ENCODE measurements at regions not wholly inside any gene's neighbourhood (a gene's known extent, or its start where the extent isn't known, plus 50 kb on each side); places are given as distances from the start of the nearest gene placed in this dataset.

GRCh38 chr16:85308611-85309540 lies 196.6 kb upstream of the CIBAR2 start:
- DNase-seq (ENCODE audit: low read depth), result no peak
- no peaks in the 10 kb centered on the region for H3K27me3 ChIP-seq (replicated peaks; ENCODE audit: control insufficient read depth, insufficient read depth, low read length)
- no peaks in the 10 kb centered on the region for H3K9me3 ChIP-seq (ENCODE audit: control insufficient read depth, low read length)
- no peak overlapping the region for H3K9ac ChIP-seq (ENCODE audit: low read length)
- H3K36me3 ChIP-seq (ENCODE audit: control insufficient read depth, insufficient read depth, low read length, severe bottlenecking), result no peaks in the 10 kb centered on the region
- H3K4me3 ChIP-seq (ENCODE audit: low read length), result no peak overlapping the region
- H3K4me1 ChIP-seq (ENCODE audit: control insufficient read depth, insufficient read depth, low read length), result peaks cover 36% of the 10 kb centered on the region

- Histone ChIP-seq H3K9ac (ENCODE audit: low read length) (no peak overlapping the region), H3K27me3 (replicated peaks; ENCODE audit: control insufficient read depth, insufficient read depth, low read length) (no peaks in the 10 kb centered on the region), H3K4me1 (ENCODE audit: control insufficient read depth, insufficient read depth, low read length) (peaks cover 45% of the 10 kb centered on the region), H3K4me3 (ENCODE audit: low read length) (no peak overlapping the region), H3K9me3 (ENCODE audit: control insufficient read depth, low read length) (no peaks in the 10 kb centered on the region), H3K36me3 (ENCODE audit: control insufficient read depth, insufficient read depth, low read length, severe bottlenecking) (no peaks in the 10 kb centered on the region)
- no peak for DNase-seq (ENCODE audit: low read depth)
Observed at GRCh38 chr16:85309656-85310587, 197.7 kb upstream of the CIBAR2 start.

- DNase-seq (ENCODE audit: low read depth), result no peak
- Histone ChIP-seq H3K36me3 (ENCODE audit: control insufficient read depth, insufficient read depth, low read length, severe bottlenecking) (no peaks in the 10 kb centered on the region), H3K27me3 (replicated peaks; ENCODE audit: control insufficient read depth, insufficient read depth, low read length) (no peaks in the 10 kb centered on the region), H3K9me3 (ENCODE audit: control insufficient read depth, low read length) (no peaks in the 10 kb centered on the region), H3K4me1 (ENCODE audit: control insufficient read depth, insufficient read depth, low read length) (peaks cover 39% of the 10 kb centered on the region), H3K4me3 (ENCODE audit: low read length) (no peak overlapping the region), H3K9ac (ENCODE audit: low read length) (no peak overlapping the region)
Observed at GRCh38 chr16:85310868-85311585, 198.8 kb upstream of the CIBAR2 start.

- H3K36me3 ChIP-seq (ENCODE audit: control insufficient read depth, insufficient read depth, low read length, severe bottlenecking), result no peaks in the 10 kb centered on the region
- peaks cover 31% of the 10 kb centered on the region for H3K4me1 ChIP-seq (ENCODE audit: control insufficient read depth, insufficient read depth, low read length)
- H3K9me3 ChIP-seq (ENCODE audit: control insufficient read depth, low read length), result no peaks in the 10 kb centered on the region
- H3K9ac ChIP-seq (ENCODE audit: low read length), result no peak overlapping the region
- no peak overlapping the region for H3K4me3 ChIP-seq (ENCODE audit: low read length)
- DNase-seq (ENCODE audit: low read depth), result no peak
- H3K27me3 ChIP-seq (replicated peaks; ENCODE audit: control insufficient read depth, insufficient read depth, low read length), result no peaks in the 10 kb centered on the region
Observed at GRCh38 chr16:85311741-85312140, 199.5 kb upstream of the CIBAR2 start.

- no peaks in the 10 kb centered on the region for H3K9me3 ChIP-seq (ENCODE audit: control insufficient read depth, low read length)
Observed at GRCh38 chr16:85312174-85312573, 199.9 kb upstream of the CIBAR2 start.

GRCh38 chr16:85312642-85313525 lies 200.6 kb upstream of the CIBAR2 start:
- Histone ChIP-seq H3K36me3 (ENCODE audit: control insufficient read depth, insufficient read depth, low read length, severe bottlenecking) (no peaks in the 10 kb centered on the region), H3K9me3 (ENCODE audit: control insufficient read depth, low read length) (no peaks in the 10 kb centered on the region), H3K4me1 (ENCODE audit: control insufficient read depth, insufficient read depth, low read length) (peaks cover 25% of the 10 kb centered on the region), H3K9ac (ENCODE audit: low read length) (peak overlapping the region; percentile 65), H3K27me3 (replicated peaks; ENCODE audit: control insufficient read depth, insufficient read depth, low read length) (no peaks in the 10 kb centered on the region), H3K4me3 (ENCODE audit: low read length) (peak overlapping the region; percentile 26)
- DNase-seq (ENCODE audit: low read depth), result no peak

More at GRCh38 chr16:85312174-85312573, 199.9 kb upstream of the CIBAR2 start:
- Histone ChIP-seq H3K36me3 (ENCODE audit: control insufficient read depth, insufficient read depth, low read length, severe bottlenecking) (no peaks in the 10 kb centered on the region), H3K9ac (ENCODE audit: low read length) (peak overlapping the region; percentile 65), H3K27me3 (replicated peaks; ENCODE audit: control insufficient read depth, insufficient read depth, low read length) (no peaks in the 10 kb centered on the region), H3K4me1 (ENCODE audit: control insufficient read depth, insufficient read depth, low read length) (peaks cover 29% of the 10 kb centered on the region), H3K4me3 (ENCODE audit: low read length) (no peak overlapping the region)
- DNase-seq (ENCODE audit: low read depth), result no peak

GRCh38 chr16:85313526-85314301 lies 201.4 kb upstream of the CIBAR2 start:
- Histone ChIP-seq H3K27me3 (replicated peaks; ENCODE audit: control insufficient read depth, insufficient read depth, low read length) (no peaks in the 10 kb centered on the region), H3K9ac (ENCODE audit: low read length) (peak overlapping the region; percentile 49), H3K4me1 (ENCODE audit: control insufficient read depth, insufficient read depth, low read length) (peaks cover 25% of the 10 kb centered on the region), H3K36me3 (ENCODE audit: control insufficient read depth, insufficient read depth, low read length, severe bottlenecking) (no peaks in the 10 kb centered on the region), H3K9me3 (ENCODE audit: control insufficient read depth, low read length) (no peaks in the 10 kb centered on the region), H3K4me3 (ENCODE audit: low read length) (no peak overlapping the region)
- DNase-seq (ENCODE audit: low read depth), result peak; percentile 28

GRCh38 chr16:85314512-85314971 lies 202.3 kb upstream of the CIBAR2 start:
- peak overlapping the region; percentile 49 for H3K9ac ChIP-seq (ENCODE audit: low read length)
- H3K4me3 ChIP-seq (ENCODE audit: low read length), result no peak overlapping the region
- no peak for DNase-seq (ENCODE audit: low read depth)
- H3K27me3 ChIP-seq (replicated peaks; ENCODE audit: control insufficient read depth, insufficient read depth, low read length), result no peaks in the 10 kb centered on the region
- peaks cover 26% of the 10 kb centered on the region for H3K4me1 ChIP-seq (ENCODE audit: control insufficient read depth, insufficient read depth, low read length)
- no peaks in the 10 kb centered on the region for H3K9me3 ChIP-seq (ENCODE audit: control insufficient read depth, low read length)
- no peaks in the 10 kb centered on the region for H3K36me3 ChIP-seq (ENCODE audit: control insufficient read depth, insufficient read depth, low read length, severe bottlenecking)

GRCh38 chr16:85315866-85316265 lies 203.6 kb upstream of the CIBAR2 start:
- Histone ChIP-seq H3K36me3 (ENCODE audit: control insufficient read depth, insufficient read depth, low read length, severe bottlenecking) (no peaks in the 10 kb centered on the region), H3K9me3 (ENCODE audit: control insufficient read depth, low read length) (no peaks in the 10 kb centered on the region), H3K27me3 (replicated peaks; ENCODE audit: control insufficient read depth, insufficient read depth, low read length) (no peaks in the 10 kb centered on the region), H3K4me1 (ENCODE audit: control insufficient read depth, insufficient read depth, low read length) (peaks cover 39% of the 10 kb centered on the region), H3K9ac (ENCODE audit: low read length) (no peak overlapping the region), H3K4me3 (ENCODE audit: low read length) (no peak overlapping the region)
- DNase-seq (ENCODE audit: low read depth), result no peak

Measured in adipocyte (in vitro differentiated cells).